ENCODE measurements at regions not wholly inside any gene's neighbourhood (a gene's known extent, or its start where the extent isn't known, plus 50 kb on each side); places are given as distances from the start of the nearest gene placed in this dataset.

DNA sequence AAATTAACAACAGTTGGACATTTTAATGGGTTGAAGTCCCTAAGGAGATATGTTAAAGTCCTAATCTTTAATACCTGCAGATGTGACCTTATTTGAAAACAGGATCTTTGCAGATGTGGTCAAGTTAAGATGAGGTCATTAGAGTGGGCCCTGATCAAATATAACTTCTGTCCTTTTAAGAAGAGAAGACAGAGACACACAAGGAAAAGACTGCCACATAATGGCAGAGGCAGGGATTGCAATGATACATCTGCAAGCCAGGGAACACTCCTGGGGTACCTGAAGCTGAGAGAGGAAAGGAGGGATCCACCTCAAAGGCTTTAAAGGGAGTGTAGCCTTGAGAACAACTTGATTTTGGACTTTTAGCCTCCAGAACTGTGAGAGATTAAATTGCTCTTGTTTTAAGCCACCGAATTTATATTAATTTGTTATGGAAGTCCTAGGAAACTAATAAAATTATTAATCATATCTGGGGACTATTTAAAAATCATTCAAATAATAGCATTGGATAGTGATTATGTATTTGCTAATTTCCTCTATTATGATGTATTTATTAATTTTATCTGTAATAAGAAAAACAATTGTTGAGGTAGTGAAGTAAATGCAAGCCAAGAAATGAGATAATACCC, 700.0 kb upstream of the PCDH15 start:
- DNase-seq (ENCODE audit: low spot score) = no peak

DNA sequence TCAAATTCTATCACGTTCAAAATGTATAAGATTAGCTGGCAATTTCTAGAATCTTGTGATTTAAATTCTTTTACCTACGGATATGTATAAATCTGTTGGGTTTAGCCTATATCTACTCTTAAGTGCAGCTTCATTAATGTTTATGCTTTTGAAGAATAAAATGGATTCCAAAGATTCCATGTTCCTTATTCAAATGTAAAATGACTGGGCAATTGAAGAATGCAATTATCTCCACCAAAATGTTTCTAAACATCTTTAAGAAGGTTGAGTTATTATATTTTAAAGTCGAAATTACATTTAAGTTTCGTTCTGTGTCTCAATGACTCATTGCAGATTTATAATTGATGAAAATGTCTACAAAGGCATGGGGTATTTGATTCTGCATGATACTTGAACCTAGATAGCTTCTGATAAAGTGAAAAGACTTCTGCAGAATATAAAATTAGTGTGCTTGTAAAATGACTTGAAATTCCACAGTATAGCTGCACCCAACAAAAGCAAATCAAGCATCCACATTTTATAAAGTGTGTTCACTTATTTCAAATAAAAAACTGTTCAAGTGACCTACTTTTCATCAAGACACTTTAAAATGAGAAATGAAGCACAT, 697.0 kb upstream of the PCDH15 start:
- no peak for DNase-seq (ENCODE audit: low spot score)

DNA sequence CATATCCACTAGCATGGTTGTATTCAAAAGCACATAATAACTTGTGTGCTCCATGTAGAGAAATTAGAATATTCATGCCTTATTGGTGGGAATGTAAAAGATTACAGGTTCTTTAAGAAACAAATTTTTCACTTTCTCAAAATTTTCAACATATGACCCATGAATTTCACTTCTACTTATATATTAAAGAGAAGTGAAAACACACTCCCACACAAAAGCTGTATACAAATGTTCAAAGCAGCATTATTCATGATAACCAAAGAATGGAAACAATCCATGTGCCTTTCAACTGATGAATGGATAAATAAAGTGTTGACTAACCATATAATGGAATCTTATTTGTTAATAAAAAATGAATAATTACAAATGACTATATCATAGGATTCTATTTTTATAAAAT, 694.5 kb upstream of the PCDH15 start:
- no peak for DNase-seq (ENCODE audit: low spot score)

DNA sequence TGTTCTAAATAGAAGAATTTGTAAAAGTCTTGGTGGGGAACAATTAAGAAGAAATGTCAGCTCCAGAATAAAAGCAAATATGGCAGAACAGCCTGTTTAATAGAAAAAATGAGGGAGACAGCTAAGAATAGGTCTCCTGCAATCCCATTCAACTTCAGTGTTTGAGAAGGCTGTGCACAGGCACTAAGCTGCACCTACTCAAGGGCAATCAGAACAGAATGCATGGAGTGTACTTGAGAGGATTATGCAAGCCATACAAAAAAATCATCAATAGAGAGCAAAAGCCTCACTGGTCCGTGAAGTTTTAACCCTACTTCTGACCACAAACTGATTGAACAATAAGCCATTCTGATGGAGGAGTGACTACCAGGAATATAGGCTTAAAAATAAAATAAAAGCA, 690.7 kb upstream of the PCDH15 start:
- DNase-seq (ENCODE audit: low spot score) = no peak

DNA sequence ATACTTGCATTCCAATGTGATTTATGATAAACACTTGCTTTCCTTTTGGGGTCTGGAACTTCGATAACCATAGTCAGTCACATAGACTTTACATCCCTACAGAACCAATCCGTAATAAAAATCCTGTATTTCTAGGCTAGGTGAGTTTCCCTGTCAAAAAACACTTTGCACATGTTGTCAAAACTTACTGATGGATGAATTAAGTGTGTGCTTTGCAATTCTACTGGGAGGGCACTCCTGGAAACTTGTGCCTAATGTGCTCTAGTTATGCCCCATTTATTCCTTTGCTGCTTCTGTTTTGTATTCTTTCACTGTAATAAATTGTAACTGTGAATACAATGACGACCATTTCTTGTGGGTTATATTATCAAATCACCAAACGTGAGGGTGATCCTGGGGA, 684.8 kb upstream of the PCDH15 start:
- DNase-seq (ENCODE audit: low spot score) = no peak

DNA sequence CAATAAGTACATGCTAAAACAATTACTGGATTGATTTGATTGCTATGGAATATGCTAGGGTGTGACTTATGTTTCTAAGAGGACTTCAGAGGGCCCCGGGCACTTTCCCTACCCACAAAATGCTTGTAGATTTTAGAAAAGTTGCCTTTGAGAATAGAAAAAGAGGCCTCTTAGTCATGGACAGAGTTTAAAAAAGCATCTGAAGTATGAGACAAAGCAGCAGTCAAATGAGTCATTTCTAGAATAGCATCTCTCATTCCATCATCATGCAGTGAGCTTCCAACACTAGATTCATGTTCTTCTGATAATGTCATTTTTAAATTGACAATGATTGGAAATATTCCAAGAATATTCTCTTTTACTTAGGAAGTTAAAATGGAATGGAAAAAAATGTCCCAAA, 675.1 kb upstream of the PCDH15 start:
- no peak for DNase-seq (ENCODE audit: low spot score)

DNA sequence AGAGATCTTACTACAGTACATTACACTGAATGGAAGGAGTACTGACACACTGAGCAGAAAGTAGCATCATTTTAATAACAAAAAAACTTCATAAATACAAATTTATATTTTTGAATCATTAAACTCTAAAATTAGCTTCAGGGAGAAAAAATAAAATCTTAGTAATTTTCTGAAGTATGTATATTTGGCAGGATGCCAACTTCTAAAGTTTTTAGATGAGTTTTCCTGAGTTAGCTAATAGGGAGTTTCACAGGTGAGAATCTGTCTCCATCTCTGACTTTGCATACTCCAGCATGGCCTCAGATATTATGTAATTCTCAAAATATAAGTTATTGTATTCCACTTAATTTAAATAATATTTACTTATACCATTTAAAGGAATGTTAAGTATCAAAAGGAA, 673.2 kb upstream of the PCDH15 start:
- no peak for DNase-seq (ENCODE audit: low spot score)

DNA sequence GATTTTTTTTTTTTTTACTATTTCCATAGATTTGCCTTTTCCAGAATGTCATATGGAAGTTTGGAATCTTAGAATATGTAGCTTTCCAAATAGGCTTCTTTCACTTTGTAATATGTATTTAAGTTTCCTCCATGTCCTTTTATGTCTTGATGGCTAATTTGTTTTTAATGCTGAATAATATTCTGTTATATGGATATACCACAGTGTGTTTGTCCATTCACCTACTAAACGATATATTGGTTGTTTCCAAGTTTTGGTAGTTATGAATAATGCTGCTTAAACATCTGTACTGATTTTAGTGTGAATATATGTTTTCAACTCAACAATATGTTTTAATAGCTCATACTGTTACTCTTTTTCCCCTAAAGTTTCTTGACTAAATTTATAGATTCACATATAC, 669.8 kb upstream of the PCDH15 start:
- DNase-seq (ENCODE audit: low spot score) = no peak

DNA sequence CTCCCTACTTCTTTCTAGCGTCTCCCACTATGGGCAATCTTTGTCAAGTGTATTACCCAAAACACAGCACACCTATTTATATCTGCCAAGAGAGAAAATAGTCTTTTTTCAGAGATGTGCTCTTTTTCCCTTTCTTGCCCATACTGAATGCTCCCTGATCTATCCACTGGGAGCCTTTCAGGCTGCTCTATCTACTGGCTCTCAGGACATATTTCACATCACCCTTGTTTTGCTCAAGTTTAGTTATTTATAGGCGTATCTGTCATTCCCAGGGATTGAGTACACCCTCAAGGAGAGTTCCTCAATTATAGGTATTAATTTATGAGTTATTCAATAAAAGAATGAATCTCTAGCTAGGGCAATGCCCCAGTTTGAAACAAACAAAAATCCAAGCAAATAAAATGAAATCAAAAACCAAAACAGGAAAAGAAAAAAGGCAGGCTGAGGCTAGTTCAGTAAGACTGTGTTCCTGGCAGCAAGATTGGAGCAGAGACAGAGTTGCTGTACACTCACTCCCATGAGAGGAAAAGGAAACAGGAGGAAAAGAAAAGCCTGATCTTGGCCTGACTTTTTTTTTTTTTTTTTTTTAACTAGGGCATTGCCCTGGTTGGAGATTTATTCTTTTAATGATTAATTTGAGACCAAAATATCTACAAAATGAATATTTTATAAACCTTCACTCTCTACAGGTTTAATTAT, 665.9 kb upstream of the PCDH15 start:
- DNase-seq (ENCODE audit: low spot score) = no peak

DNA sequence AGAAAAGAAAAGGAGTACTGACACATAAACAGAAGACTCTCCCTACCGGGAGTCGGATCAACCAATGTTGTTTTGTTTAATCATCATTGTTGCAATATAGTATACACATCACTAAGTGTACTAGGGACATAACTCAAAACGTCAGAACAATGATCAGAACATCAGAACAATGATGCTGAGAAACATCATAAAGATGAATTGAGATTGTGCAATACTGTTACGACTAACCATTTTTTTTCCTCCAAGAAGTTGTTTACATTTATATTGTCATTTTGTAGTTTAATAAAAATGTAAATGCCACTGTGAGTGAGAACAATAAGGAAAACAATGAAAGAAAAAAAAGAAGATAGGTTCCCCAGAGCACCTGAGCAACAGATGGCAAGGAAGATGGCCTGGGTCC, 663.1 kb upstream of the PCDH15 start:
- no peak for DNase-seq (ENCODE audit: low spot score)

DNA sequence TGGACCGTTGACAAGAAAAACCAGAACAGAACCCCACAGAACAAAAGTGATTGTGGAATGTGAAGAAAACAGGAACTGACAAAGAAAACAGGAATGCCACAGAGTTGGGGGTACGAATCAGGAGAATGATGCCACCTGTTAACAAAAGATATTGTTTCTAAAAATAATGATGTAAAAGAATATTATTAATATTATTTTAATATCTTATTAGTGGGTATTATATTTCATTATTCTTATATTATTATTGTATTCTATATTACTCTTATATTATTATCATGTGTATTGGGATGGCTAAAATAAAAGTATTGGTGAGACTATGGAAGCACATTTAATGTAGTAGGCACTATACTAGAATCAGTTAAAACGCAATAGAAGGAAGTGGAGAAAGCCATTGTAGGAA, 659.0 kb upstream of the PCDH15 start:
- no peak for DNase-seq (ENCODE audit: low spot score)

DNA sequence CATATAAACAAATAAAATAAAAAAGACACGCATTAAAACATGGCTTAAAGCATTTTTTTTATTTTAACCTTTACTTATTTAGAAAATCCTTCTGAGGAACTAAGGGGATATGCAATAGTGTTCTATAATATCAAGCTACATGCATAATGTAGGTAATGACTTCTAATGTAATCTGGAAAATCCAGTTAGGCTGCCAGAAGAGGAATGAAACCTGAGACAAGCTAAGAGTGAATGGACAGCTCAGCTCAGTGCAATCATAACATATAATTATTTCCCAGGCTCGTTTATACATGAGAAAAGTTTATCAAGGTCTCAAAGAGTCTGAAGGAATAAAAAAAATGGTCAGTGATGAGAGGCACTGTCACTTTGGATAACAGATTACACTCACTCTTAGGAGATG, 649.0 kb upstream of the PCDH15 start:
- no peak for DNase-seq (ENCODE audit: low spot score)

DNA sequence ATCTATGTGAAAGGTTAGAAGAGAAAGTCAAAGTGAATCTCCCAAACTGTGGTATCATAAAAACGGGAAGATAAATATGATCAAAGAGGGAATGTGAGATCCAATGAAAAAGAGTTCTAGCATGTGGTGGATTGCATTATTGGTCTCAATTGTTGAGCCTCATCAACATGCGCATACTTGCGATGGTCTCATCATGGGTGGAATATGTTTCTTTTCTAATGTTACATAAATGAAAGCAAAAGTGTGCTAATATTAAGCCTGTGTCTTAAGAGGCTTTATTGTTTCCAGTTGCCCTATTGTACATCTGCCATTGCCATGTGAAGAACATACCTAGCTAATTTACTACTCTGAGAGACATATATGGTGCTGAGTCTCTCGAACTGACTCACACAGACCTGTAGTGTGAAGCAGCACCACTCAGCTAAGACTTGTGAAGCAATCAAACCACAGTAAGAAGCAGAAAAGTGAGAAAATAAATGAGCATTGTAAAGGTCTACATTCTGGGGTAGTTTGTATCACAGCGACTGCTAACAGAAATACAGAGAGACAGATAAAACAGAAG, 645.5 kb upstream of the PCDH15 start:
- no peak for DNase-seq (ENCODE audit: low spot score)

DNA sequence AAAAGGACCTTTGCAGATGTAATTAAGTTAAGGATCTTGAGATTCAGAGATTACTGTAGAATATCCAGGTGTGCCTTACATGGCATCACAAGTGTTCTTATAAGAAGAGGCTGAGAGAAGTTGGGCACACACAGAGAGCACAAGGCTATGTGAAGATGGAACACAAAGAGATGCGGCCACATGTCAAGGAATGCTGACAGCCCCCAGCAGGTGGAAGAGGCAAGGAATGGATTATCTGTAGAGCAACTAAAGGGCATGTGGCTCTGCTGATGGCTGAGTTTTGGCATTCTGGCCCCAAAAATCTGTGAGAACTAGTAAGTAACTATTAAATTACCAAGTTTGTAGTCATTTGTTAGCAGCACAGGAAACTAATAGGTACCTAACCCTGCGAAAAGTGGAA, 640.7 kb upstream of the PCDH15 start:
- DNase-seq (ENCODE audit: low spot score) = no peak

DNA sequence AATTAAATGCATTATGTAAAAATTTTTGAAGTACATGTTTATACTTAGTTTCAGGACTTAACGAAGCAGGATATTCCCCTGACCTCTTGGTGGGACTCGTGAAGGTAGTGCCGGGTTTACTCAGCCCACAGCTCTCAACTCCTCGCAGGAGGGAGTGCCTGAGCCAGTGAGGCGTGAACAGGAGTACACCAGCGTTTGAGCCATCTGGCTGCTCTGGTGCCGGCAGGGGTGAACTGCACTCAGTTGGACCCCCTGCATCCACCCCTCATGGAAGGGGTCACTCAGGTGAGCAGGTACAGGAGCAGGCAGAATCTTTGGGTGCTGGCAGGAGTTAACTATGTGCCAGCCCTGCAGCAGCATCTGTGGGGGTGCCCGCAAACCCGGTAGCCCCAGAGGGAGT, 625.1 kb upstream of the PCDH15 start:
- no peak for DNase-seq (ENCODE audit: low spot score)

DNA sequence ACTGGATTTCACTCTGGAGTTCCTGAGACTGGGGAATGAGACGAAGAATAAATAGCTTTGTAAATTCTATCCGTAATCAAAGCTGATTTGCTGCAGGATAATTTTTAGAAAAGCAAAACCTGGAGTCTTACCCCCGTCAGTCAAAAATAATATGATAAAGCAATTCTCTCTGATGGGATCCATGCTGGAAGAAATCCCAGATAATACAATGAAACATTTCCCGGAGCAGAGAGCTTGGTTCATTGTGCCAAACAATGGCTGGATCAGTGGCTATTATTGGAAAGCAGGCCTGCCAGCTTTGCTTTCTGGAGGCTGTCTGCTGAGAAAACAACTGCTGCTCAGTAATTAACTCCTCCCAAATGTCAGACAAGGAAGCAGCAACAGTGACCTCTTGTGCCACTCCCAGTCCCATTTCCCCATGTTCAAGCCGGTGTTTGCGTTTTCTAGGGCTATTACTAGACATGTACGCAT, 609.4 kb upstream of the PCDH15 start:
- peak; percentile 21 for DNase-seq (ENCODE audit: low spot score)

DNA sequence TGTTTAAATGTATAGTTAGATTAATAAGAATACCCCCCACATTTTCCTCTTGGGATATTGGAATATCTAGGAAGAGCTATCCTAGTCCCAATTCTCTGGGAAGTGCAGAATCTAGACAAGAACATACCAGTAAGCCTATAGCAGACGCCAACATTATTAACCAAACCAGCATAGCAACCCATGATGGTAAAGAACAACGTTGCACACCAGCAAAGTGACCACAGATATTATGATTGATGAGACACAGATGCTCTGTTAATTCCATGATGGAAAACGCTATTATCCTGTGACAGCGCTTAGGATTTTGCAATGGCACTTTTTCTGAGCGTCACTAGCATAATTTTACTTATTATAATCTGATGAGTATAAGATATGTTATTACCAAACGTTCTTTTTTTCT, 603.1 kb upstream of the PCDH15 start:
- no peak for DNase-seq (ENCODE audit: low spot score)

DNA sequence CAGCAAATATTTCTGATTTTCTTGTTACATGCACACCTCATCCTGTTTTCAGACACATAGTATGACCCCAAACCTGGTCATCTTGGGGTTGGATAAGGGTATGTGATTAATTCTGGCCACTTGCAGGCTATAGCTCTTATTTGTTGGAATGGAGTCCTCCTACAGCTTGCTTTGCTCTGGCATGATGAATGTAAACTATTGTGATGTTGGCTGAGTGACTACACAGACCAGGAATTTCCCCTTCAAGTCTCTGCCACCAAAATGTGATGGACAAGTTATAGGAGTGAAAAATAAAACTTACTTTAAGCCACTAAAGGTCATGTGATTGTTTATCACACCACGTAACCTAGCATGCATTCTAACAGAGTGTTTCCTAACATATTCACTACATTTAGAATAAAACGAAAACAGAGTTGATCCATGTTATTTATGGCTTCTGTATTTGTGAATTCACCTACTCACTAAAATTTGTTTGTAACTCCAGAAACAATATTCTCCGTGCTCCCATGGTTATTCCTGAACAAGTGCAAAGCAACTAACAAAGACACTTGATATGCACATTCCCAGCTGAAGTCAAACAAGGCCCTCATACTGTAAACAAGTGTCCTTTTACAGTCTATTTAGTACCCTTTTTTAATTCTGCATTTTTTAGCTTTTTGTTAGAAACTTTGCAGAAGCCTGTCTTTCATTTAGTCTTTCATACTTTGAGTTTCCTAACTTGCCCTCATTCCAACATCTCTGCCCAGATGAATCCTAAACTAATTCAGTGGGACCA, 599.2 kb upstream of the PCDH15 start:
- peak; percentile 7 for DNase-seq (ENCODE audit: low spot score)

DNA sequence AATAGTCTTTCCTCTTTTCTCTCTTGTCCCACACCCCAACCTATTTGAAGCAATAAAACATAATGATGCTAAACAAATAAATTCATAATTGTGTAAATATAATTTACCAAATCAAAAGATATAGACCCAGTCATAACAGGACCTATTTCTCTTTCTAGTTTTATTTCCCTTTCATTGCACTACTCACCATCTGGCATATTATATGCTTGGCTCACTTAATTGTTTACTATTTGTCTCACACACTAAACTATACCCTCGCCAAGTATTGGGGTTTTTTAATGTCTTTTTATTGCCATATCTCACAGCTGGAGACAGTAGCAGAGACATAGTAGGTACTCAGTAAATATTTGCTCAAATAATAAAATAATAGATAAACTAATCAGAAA, 597.5 kb upstream of the PCDH15 start:
- DNase-seq (ENCODE audit: low spot score) = no peak

DNA sequence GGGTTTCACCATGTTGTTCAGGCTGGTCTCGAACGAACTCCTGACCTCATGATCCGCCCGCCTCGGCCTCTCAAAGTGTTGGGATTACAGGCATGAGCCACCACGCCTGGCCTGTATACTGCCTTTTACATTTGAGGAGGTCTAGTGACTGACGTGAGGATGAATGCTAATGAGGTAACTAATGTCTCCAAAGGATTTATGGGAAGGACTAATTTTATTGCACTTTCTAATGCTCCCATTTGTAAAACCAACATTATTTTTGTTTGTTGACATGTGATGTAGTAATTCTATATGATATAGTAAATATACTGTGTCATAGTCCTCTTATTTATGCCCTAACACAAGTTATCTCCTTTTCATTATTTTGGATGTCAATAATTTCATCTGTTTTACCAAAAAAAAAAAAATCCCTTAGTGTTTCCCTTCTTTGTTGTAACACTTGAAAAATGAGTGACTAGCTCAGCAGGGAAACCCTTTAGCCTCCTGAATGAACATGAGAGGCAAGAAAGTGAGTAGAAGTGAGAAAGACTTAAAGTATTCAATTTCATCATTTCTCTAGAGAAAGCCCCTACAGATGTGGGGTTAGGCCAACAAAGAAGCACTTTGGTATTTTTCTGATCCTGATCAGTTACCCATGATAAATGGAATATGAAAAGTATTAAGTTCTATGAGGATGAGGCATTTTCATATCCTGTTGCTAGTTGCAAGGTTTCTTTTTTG, 596.9 kb upstream of the PCDH15 start:
- no peak for DNase-seq (ENCODE audit: low spot score)

DNA sequence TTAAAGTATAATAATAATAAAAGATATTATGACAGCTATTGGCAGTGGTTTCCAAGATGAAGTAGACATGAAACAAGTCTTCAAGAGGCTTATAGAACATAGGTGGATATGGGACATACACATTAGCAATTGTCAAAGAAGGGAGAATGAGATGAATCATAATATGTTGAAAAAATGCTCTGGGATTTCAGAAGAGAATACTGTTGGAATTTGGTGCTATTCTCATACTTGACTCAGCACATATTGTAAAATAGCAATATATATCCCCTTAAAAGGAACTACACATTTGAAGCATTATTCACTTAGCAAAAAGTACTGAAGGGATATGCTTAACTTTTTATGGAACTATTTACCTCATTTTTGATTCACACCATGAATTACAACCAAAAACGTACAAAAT, 577.2 kb upstream of the PCDH15 start:
- no peak for DNase-seq (ENCODE audit: low spot score)

DNA sequence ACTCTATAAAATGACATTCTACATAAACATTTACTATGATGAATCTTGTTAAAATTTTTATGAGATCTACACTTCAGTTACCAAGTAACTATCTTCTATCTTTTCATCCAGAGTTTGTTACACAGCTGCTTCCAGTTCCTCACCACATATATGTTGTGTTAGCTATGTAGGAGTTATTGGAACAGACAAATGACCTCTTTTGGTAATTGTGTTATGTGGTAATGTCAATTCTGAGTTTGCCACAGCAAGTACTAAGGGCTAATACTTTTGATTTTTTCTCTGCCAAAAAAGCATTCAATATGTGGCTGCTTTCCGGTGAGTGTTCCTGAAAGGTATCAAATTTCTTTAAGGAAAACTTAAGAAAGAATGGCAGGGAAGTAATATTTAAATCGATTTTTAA, 573.9 kb upstream of the PCDH15 start:
- DNase-seq (ENCODE audit: low spot score) = no peak

Data from AG08395 (cell line).